Breast epithelium (tissue), 4 donors: ENCODE measurements at regions not wholly inside any gene's neighbourhood (a gene's known extent, or its start where the extent isn't known, plus 50 kb on each side); places are given as distances from the start of the nearest gene placed in this dataset.

Experiments used
- DNase-seq, 2 donors: peaks; one replicate each; pipeline ENCODE4 v3.0.0-alpha.2; 2019; ENCODE audit warnings: low spot score in 2 of 2
- H3K27ac ChIP-seq, 2 donors: fragments of 200-600 bp; sonication (generic) in 1 of 2; one replicate each; pipeline ENCODE4 v1.5.1; 2016 to 2019; ENCODE audit warnings: mild to moderate bottlenecking in 1 of 2
- H3K27me3 ChIP-seq, 2 donors: fragments of 200-600 bp; sonication (generic) in 1 of 2; one replicate each; pipeline versions ENCODE4 v1.5.1 to v1.6.0; 2017 to 2019; ENCODE audit warnings: control low read depth in 1 of 2, mild to moderate bottlenecking in 1 of 2
- H3K36me3 ChIP-seq: fragments of 200-600 bp; one replicate; pipeline ENCODE4 v1.5.1; 2019
- H3K4me1 ChIP-seq, 2 donors: fragments of 200-600 bp; sonication (generic); one replicate each; pipeline ENCODE4 v1.5.1; 2016 to 2019; ENCODE audit warnings: control low read depth in 1 of 2
- H3K4me3 ChIP-seq, 3 donors: fragments of 200-600 bp; sonication (generic); 1 replicate in 2 of 3; 2 replicates in 1 of 3; pipeline ENCODE4 v1.5.1; 2016 to 2019; ENCODE audit warnings: mild to moderate bottlenecking in 3 of 3, moderate library complexity in 2 of 3
- H3K9me3 ChIP-seq, 2 donors: fragments of 200-600 bp; sonication (generic) in 1 of 2; one replicate each; pipeline ENCODE4 v1.5.1; 2016 to 2019; ENCODE audit warnings: control low read depth in 1 of 2
- CTCF ChIP-seq, 3 donors: fragments of 450-650 bp; IDR thresholded peaks; one replicate each; pipeline ENCODE4 v1.5.1; 2016 to 2017; ENCODE audit warnings: antibody characterized with exemption in 3 of 3, mild to moderate bottlenecking in 3 of 3, moderate library complexity in 3 of 3
- POLR2A ChIP-seq: fragments of 450-650 bp; IDR thresholded peaks from one replicate; pipeline ENCODE4 v1.6.1; 2016; ENCODE audit warnings: antibody characterized with exemption, mild to moderate bottlenecking, moderate library complexity
- POLR2AphosphoS5 ChIP-seq, 3 donors: sonication (generic); formaldehyde crosslinking; IDR thresholded peaks; one replicate each; pipeline ENCODE4 v1.6.1; 2017; ENCODE audit warnings: antibody characterized with exemption in 3 of 3
- intact Hi-C: fragments of 100-400 bp; cut with DNase I; formaldehyde crosslinking; loops from one replicate; pipeline ENCODE4 v1.15.1; 2023; ENCODE audit warnings: low total_unique reads

GRCh38 chr5:123776761-123777160, 264.8 kb downstream of the CSNK1G3 start:
- Histone ChIP-seq H3K27ac (no peak overlapping the region), H3K36me3 (no peaks in the 10 kb centered on the region), H3K27me3 (no peaks in the 10 kb centered on the region), H3K9me3 (peaks cover 0 to 10% of the 10 kb centered on the region in 2 donors), H3K4me1 (no peaks in the 10 kb centered on the region), H3K4me3 (no peak overlapping the region)
- DNase-seq: no peak
- TF ChIP-seq CTCF (IDR thresholded peaks at IDR 0.05) (no peak), POLR2A (no peak), POLR2AphosphoS5 (IDR thresholded peaks at IDR 0.05) (no peak)
- intact Hi-C loops: no loop called here

- no peak overlapping the region for H3K4me3 ChIP-seq
- no peaks in the 10 kb centered on the region for H3K27me3 ChIP-seq
- no peaks in the 10 kb centered on the region for H3K4me1 ChIP-seq
- intact Hi-C loops: no loop called here
- no peak overlapping the region for H3K27ac ChIP-seq
- H3K9me3 ChIP-seq: peaks cover 0 to 24% of the 10 kb centered on the region in 2 donors
- TF ChIP-seq POLR2A (no peak), CTCF (IDR thresholded peaks at IDR 0.05) (no peak), POLR2AphosphoS5 (IDR thresholded peaks at IDR 0.05) (no peak)
- no peak for DNase-seq
- no peaks in the 10 kb centered on the region for H3K36me3 ChIP-seq
These were observed 259.7 kb downstream of the CSNK1G3 start for GRCh38 chr5:123771715-123772114.

- Histone ChIP-seq H3K27me3 (no peaks in the 10 kb centered on the region), H3K27ac (no peak overlapping the region), H3K36me3 (no peaks in the 10 kb centered on the region), H3K4me3 (no peak overlapping the region), H3K9me3 (no peaks in the 10 kb centered on the region), H3K4me1 (no peaks in the 10 kb centered on the region)
- intact Hi-C loops: no loop called here
- DNase-seq: no peak
- TF ChIP-seq POLR2AphosphoS5 (IDR thresholded peaks at IDR 0.05) (no peak), POLR2A (no peak), CTCF (IDR thresholded peaks at IDR 0.05) (no peak)
These were observed 251.2 kb downstream of the CSNK1G3 start for GRCh38 chr5:123763201-123763600.

- no peak for DNase-seq
These were observed 244.8 kb downstream of the CSNK1G3 start for GRCh38 chr5:123756816-123757215.

GRCh38 chr5:123756318-123756665, 244.3 kb downstream of the CSNK1G3 start:
- no peak overlapping the region for H3K4me3 ChIP-seq
- H3K36me3 ChIP-seq: no peaks in the 10 kb centered on the region
- no peaks in the 10 kb centered on the region for H3K9me3 ChIP-seq
- intact Hi-C loops: no loop called here
- no peaks in the 10 kb centered on the region for H3K27me3 ChIP-seq
- no peak for DNase-seq
- H3K4me1 ChIP-seq: no peaks in the 10 kb centered on the region
- TF ChIP-seq CTCF (IDR thresholded peaks at IDR 0.05) (no peak), POLR2A (no peak), POLR2AphosphoS5 (IDR thresholded peaks at IDR 0.05) (no peak)
- H3K27ac ChIP-seq: no peak overlapping the region

More at GRCh38 chr5:123756816-123757215, 244.8 kb downstream of the CSNK1G3 start:
- TF ChIP-seq CTCF (IDR thresholded peaks at IDR 0.05) (no peak), POLR2AphosphoS5 (IDR thresholded peaks at IDR 0.05) (no peak), POLR2A (no peak)
- H3K36me3 ChIP-seq: no peaks in the 10 kb centered on the region
- intact Hi-C loops: no loop called here
- H3K9me3 ChIP-seq: no peaks in the 10 kb centered on the region
- H3K27ac ChIP-seq: no peak overlapping the region
- no peaks in the 10 kb centered on the region for H3K27me3 ChIP-seq
- H3K4me3 ChIP-seq: no peak overlapping the region
- no peaks in the 10 kb centered on the region for H3K4me1 ChIP-seq
